ENCODE measurements at regions not wholly inside any gene's neighbourhood (a gene's known extent, or its start where the extent isn't known, plus 50 kb on each side); places are given as distances from the start of the nearest gene placed in this dataset.
"Not testable (repeated sequence)": the region's sequence is repeated elsewhere in the genome, so short reads cannot be mapped to it uniquely, and the experiment has no call there.

DNA sequence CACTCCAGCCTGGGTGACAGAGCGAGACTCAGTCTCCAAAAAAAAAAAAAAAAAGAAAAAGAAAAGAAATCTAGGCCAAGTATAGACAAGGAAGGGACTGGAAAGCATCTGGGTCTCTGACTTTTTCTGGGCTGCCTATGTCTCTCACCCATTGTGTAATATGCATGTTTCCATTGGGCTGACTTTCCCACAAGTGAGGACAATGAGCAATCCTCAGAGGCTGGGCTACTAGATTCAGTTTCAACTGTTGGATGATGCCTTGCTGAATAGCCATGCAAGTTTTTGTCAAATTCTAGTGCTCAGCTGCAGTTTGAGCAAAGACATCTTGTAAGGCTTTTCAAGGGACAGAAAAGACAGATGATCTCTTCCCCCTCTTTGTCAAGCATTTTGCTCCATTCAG, 82.1 kb downstream of the PHAX start:
- TF ChIP-seq, protein P1, sequence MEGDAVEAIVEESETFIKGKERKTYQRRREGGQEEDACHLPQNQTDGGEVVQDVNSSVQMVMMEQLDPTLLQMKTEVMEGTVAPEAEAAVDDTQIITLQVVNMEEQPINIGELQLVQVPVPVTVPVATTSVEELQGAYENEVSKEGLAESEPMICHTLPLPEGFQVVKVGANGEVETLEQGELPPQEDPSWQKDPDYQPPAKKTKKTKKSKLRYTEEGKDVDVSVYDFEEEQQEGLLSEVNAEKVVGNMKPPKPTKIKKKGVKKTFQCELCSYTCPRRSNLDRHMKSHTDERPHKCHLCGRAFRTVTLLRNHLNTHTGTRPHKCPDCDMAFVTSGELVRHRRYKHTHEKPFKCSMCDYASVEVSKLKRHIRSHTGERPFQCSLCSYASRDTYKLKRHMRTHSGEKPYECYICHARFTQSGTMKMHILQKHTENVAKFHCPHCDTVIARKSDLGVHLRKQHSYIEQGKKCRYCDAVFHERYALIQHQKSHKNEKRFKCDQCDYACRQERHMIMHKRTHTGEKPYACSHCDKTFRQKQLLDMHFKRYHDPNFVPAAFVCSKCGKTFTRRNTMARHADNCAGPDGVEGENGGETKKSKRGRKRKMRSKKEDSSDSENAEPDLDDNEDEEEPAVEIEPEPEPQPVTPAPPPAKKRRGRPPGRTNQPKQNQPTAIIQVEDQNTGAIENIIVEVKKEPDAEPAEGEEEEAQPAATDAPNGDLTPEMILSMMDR (IDR thresholded peaks at IDR 0.05), result no peak
- TF ChIP-seq POLR2A (IDR thresholded peaks at IDR 0.05), result no peak
- H3K27ac ChIP-seq, result no peak overlapping the region
- DNase-seq, result no peak
- WGBS, 4 donors, result 92 to 100% (median 100%) methylated on average over 1 of the region's 1 CpG
- no peaks in the 10 kb centered on the region for H3K27me3 ChIP-seq
- H3K9me3 ChIP-seq (replicated peaks in 1 of 3), result no peaks in the 10 kb centered on the region
- intact Hi-C loops (cut with DNase I), result no loop called here
- no peaks in the 10 kb centered on the region for H3K4me1 ChIP-seq (replicated peaks in 1 of 2)
- H3K36me3 ChIP-seq (replicated peaks in 1 of 2), result no peaks in the 10 kb centered on the region
- no peak overlapping the region for H3K4me3 ChIP-seq

- Histone ChIP-seq H3K4me1 (replicated peaks in 1 of 2) (no peaks in the 10 kb centered on the region), H3K27ac (no peak overlapping the region), H3K36me3 (replicated peaks in 1 of 2) (no peaks in the 10 kb centered on the region), H3K9me3 (replicated peaks in 1 of 3) (no peaks in the 10 kb centered on the region), H3K4me3 (no peak overlapping the region), H3K27me3 (no peaks in the 10 kb centered on the region)
- intact Hi-C loops (cut with DNase I), result no loop called here
- DNase-seq, result no peak
- whole genome bisulfite sequencing, 4 donors, result 65 to 88% (median 78%) methylated on average over 2 of the region's 2 CpGs
- no peak for TF ChIP-seq POLR2A (IDR thresholded peaks at IDR 0.05)
- TF ChIP-seq, protein P1 (IDR thresholded peaks at IDR 0.05), result no peak
These were observed 83.2 kb downstream of the PHAX start for GRCh38 chr5:126683912-126684311.

GRCh38 chr5:126684656-126685442, 84.1 kb downstream of the PHAX start:
- 62 to 72% (median 66%) methylated on average over 13 of the region's 13 CpGs for WGBS, 4 donors
- H3K9me3 ChIP-seq (replicated peaks in 1 of 3); H3K4me1 ChIP-seq (replicated peaks in 1 of 2); H3K27me3 ChIP-seq; DNase-seq; H3K36me3 ChIP-seq (replicated peaks in 1 of 2); intact Hi-C loops (cut with DNase I); H3K27ac ChIP-seq; H3K4me3 ChIP-seq: not testable (repeated sequence)

DNA sequence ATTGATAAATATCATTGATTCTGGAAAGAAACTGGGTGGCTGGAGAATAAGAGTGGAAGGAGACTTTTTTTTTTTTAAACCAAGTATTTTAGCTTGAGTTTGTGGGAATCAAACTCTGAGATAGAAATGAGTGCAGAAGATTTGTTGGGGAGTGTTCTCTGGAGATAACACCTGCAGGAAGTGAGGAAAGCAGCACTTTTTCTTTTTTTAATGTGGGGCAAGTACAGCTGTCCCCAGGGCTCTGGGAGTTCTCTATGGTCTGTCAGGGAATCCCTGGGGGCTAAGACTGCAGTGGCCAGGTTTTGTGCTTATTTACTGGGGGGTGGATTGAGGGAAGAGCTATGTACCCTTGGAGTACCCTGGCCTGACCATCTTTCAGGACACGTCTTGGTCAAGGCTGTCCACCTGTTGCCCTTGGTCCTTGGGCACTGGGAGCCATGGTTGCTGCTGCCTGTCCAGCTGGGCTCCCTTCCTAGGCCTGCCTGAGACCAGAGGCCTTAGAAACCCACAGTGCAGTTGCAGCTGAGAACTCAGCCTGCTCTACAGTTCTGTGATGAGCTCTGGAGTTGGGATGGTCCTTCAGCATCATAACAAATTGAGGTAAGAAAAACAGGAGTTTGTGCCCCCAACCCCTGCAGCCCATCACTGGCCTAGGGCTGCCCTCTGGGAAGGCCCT, 85.8 kb downstream of the PHAX start:
- TF ChIP-seq, protein P1 (IDR thresholded peaks at IDR 0.05), result no peak
- no peak for TF ChIP-seq POLR2A (IDR thresholded peaks at IDR 0.05)
- Histone ChIP-seq H3K27ac (no peak overlapping the region), H3K36me3 (replicated peaks in 1 of 2) (no peaks in the 10 kb centered on the region), H3K4me1 (replicated peaks in 1 of 2) (no peaks in the 10 kb centered on the region), H3K27me3 (no peaks in the 10 kb centered on the region), H3K4me3 (no peak overlapping the region), H3K9me3 (replicated peaks in 1 of 3) (no peaks in the 10 kb centered on the region)
- no peak for DNase-seq
- intact Hi-C loops (cut with DNase I), result no loop called here
- 33 to 79% (median 60%) methylated on average over 1 of the region's 1 CpG for WGBS, 4 donors
